ENCODE measurements at regions not wholly inside any gene's neighbourhood (a gene's known extent, or its start where the extent isn't known, plus 50 kb on each side); places are given as distances from the start of the nearest gene placed in this dataset.
"Not testable (repeated sequence)": the region's sequence is repeated elsewhere in the genome, so short reads cannot be mapped to it uniquely, and the experiment has no call there.

DNA sequence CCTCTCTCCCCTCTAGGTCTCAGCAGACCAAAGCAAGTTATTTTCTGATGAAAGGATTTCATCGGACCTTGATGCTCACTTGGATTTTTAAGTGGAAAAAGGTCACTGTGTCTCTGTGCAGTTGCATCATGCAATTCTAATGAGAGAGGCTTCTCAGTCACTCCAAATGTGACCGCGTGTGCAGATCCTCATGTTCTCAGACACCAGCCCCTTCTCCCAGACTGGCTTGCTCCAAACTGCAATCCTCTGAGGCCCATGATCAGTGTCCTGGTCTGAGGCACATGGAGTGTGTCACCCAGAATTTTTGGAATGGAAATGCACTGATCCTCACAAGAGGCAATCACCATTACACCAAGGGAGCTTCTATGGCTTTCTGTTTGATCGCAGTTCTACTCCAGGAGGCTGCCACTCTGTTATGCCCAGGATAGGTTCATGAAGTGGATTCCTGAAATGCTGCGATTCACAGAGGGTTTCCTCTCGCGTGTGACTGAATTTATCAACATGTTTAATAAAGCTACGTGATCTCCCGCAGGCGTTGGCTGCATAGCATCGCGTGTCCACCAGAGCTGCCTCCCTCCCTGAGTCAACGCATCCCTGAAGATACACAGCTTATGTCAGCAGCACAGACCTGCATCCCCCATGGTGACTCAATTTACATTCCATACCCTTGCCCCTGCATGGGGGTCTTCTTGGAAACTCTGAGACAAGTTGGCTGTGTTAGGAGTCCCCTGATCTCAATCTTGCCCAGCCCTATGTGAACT lies 544.6 kb upstream of the B3GAT1 start:
- TF ChIP-seq CTCF (conservative IDR thresholded peaks at IDR 0.05) = no peak
- Mint-ChIP-seq H3K9me3 (no peaks in the 10 kb centered on the region), H3K27ac (no peak overlapping the region), H3K36me3 (no peaks in the 10 kb centered on the region), H3K27me3 (peaks cover 20% of the 10 kb centered on the region), H3K4me3 (no peak overlapping the region), H3K4me1 (ENCODE audit: unreplicated experiment) (peaks cover 1% of the 10 kb centered on the region)
- peak; percentile 24 for DNase-seq (ENCODE audit: extremely low spot score, unreplicated experiment)

GRCh38 chr11:134955970-134956369 lies 543.9 kb upstream of the B3GAT1 start:
- H3K27me3 Mint-ChIP-seq = peaks cover 20% of the 10 kb centered on the region
- not testable (repeated sequence) for H3K4me1 Mint-ChIP-seq (ENCODE audit: unreplicated experiment); H3K4me3 Mint-ChIP-seq; H3K27ac Mint-ChIP-seq; H3K9me3 Mint-ChIP-seq; DNase-seq (ENCODE audit: extremely low spot score, unreplicated experiment); H3K36me3 Mint-ChIP-seq

DNA sequence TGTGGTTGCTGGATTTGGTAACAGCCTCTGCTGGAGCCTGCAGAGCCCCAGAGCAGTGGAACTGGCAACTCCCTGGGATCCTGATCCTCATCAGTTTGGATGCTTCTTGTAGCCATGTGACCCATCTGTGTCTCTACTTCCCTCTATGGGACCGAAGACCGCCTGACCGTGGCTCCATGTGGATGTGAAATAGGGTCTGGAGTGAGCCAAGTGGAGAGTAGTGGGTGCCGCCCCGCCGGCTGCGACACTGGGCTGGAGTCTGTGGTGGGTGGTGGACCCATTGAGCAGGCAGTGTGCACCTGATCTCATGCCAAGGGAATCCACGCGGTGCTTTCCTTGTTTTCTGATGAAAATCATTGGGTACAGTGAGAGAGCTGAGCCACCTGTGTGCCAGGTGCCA lies 543.2 kb upstream of the B3GAT1 start:
- no peak for TF ChIP-seq CTCF (conservative IDR thresholded peaks at IDR 0.05)
- H3K27me3 Mint-ChIP-seq = peaks cover 20% of the 10 kb centered on the region
- DNase-seq (ENCODE audit: extremely low spot score, unreplicated experiment) = peak; percentile 29
- H3K9me3 Mint-ChIP-seq = no peaks in the 10 kb centered on the region
- peaks cover 6% of the 10 kb centered on the region for H3K4me1 Mint-ChIP-seq (ENCODE audit: unreplicated experiment)
- H3K4me3 Mint-ChIP-seq = no peak overlapping the region
- no peak overlapping the region for H3K27ac Mint-ChIP-seq
- no peaks in the 10 kb centered on the region for H3K36me3 Mint-ChIP-seq

GRCh38 chr11:134954456-134954855 lies 542.4 kb upstream of the B3GAT1 start:
- not testable (repeated sequence) for H3K36me3 Mint-ChIP-seq, H3K27ac Mint-ChIP-seq

DNA sequence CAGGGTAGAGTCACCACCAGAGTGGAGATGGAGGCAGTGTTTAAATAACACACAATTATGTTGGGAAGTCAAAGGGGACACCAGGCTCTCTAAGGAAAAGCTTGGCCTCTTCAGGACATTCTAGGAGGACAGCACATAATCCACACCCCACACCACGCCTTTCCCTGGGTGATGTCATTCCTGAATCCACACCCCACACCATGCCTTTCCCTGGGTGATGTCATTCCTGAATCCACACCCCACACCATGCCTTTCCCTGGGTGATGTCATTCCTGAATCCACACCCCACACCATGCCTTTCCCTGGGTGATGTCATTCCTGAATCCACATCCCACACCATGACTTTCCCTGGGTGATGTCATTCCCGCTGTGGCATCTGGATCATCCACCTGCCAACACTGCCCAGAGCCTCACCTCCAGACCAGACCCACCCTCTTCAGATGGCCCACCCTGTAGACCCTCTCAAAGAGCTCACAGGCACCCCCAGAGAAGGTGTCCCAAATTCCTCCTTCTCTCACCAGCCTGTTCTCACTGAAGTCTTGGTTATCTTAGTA lies 541.5 kb upstream of the B3GAT1 start:
- peak; percentile 8 for DNase-seq (ENCODE audit: extremely low spot score, unreplicated experiment)
- H3K4me1 Mint-ChIP-seq (ENCODE audit: unreplicated experiment); H3K36me3 Mint-ChIP-seq; H3K4me3 Mint-ChIP-seq; H3K9me3 Mint-ChIP-seq; H3K27ac Mint-ChIP-seq: not testable (repeated sequence)
- H3K27me3 Mint-ChIP-seq = peaks cover 18% of the 10 kb centered on the region

More at GRCh38 chr11:134954456-134954855, 542.4 kb upstream of the B3GAT1 start:
- peaks cover 20% of the 10 kb centered on the region for H3K27me3 Mint-ChIP-seq
- not testable (repeated sequence) for H3K4me3 Mint-ChIP-seq; H3K4me1 Mint-ChIP-seq (ENCODE audit: unreplicated experiment); H3K9me3 Mint-ChIP-seq
- peak; percentile 52 for DNase-seq (ENCODE audit: extremely low spot score, unreplicated experiment)

DNA sequence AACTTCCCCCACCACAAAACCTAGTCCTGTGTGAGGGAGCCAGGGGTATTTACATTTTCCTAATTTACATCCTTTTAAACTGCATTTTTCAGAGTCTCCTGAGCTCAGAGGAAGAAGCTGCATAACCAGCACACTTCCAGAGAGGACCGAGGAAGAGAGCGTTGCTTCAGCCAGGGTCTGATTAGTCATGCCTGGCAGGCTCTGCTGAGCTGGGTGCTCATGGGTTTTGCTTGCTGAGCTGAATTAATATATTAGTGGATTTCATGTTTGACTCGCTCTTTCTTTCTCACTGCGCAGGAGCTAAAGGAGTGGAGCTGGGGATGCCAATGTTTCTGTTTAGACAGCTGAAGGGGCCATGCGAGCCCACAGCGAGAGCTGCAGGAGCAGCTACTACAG lies 539.3 kb upstream of the B3GAT1 start:
- peaks cover 18% of the 10 kb centered on the region for H3K27me3 Mint-ChIP-seq
- no peak overlapping the region for H3K27ac Mint-ChIP-seq
- H3K36me3 Mint-ChIP-seq = no peaks in the 10 kb centered on the region
- H3K9me3 Mint-ChIP-seq = no peaks in the 10 kb centered on the region
- TF ChIP-seq CTCF (conservative IDR thresholded peaks at IDR 0.05) = no peak
- peaks cover 6% of the 10 kb centered on the region for H3K4me1 Mint-ChIP-seq (ENCODE audit: unreplicated experiment)
- no peak overlapping the region for H3K4me3 Mint-ChIP-seq
- DNase-seq (ENCODE audit: extremely low spot score, unreplicated experiment) = no peak

DNA sequence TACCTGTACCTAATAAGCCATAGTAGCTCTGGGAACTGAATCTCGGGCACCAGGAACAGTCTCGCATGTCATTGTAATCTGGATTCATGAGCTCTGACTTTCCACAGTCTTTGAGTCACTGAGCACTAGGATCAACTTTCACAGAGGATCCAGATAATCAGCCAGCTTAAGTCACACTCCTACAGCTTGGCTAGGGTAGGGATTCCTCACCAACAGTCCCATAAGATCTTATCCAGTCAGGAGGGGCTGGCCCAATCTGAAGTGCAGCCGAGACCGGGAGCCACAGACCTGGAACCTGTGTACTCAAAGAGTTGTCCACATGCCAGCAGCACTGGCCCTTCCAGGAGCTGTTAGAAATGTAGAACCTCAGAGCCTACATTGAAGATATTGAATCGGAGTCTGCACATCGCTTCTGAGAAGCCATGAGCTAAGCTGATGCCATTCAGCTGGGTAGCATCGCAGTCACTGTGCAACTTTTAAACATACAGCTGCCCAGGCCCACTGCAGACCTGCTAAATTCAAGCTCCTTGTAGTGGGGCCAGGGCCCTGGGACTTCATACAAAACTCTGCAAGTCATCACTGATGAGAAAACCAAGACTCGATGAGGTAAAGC lies 538.8 kb upstream of the B3GAT1 start:
- Mint-ChIP-seq H3K27me3 (peaks cover 13% of the 10 kb centered on the region), H3K4me3 (no peak overlapping the region), H3K36me3 (no peaks in the 10 kb centered on the region), H3K4me1 (ENCODE audit: unreplicated experiment) (peaks cover 6% of the 10 kb centered on the region), H3K27ac (no peak overlapping the region), H3K9me3 (no peaks in the 10 kb centered on the region)
- TF ChIP-seq CTCF (conservative IDR thresholded peaks at IDR 0.05) = no peak
- no peak for DNase-seq (ENCODE audit: extremely low spot score, unreplicated experiment)

Data from type B pancreatic cell (in vitro differentiated cells).